HUES48 (cell line): ENCODE measurements at regions not wholly inside any gene's neighbourhood (a gene's known extent, or its start where the extent isn't known, plus 50 kb on each side); places are given as distances from the start of the nearest gene placed in this dataset.
"Not testable (repeated sequence)": the region's sequence is repeated elsewhere in the genome, so short reads cannot be mapped to it uniquely, and the experiment has no call there.

ENCODE experiments used
- H3K27ac ChIP-seq: one replicate; pipeline ENCODE4 v1.7.0; 2013; ENCODE audit warnings: low read depth, low read length, inconsistent platforms
- H3K27me3 ChIP-seq: 2 replicates; pipeline ENCODE4 v1.6.1; 2013; ENCODE audit warnings: mild to moderate bottlenecking, low read length; ENCODE audit not compliant: control insufficient read depth, insufficient read depth
- H3K36me3 ChIP-seq: 2 replicates; pipeline ENCODE4 v1.6.1; 2013; ENCODE audit warnings: low read length; ENCODE audit not compliant: control insufficient read depth, insufficient read depth
- H3K4me1 ChIP-seq: 2 replicates; pipeline ENCODE4 v1.6.1; 2013; ENCODE audit warnings: mild to moderate bottlenecking, low read length; ENCODE audit not compliant: control insufficient read depth, insufficient read depth
- H3K4me3 ChIP-seq: 2 replicates; pipeline ENCODE4 v1.5.1; 2013; ENCODE audit warnings: mild to moderate bottlenecking, low read depth, low read length
- H3K9ac ChIP-seq: 2 replicates; pipeline ENCODE4 v1.6.1; 2013; ENCODE audit warnings: mild to moderate bottlenecking, low read depth, low read length, moderate library complexity
- H3K9me3 ChIP-seq: 2 replicates; pipeline ENCODE4 v1.6.1; 2013; ENCODE audit warnings: low read length; ENCODE audit not compliant: control insufficient read depth, insufficient read depth

GRCh38 chr1:194073833-194074232, 887.4 kb upstream of the B3GALT2 start:
- no peaks in the 10 kb centered on the region for H3K27me3 ChIP-seq
- H3K36me3 ChIP-seq = no peaks in the 10 kb centered on the region
- no peaks in the 10 kb centered on the region for H3K4me1 ChIP-seq
- no peak overlapping the region for H3K27ac ChIP-seq
- H3K9ac ChIP-seq = no peak overlapping the region
- no peak overlapping the region for H3K4me3 ChIP-seq
- H3K9me3 ChIP-seq = no peaks in the 10 kb centered on the region

DNA sequence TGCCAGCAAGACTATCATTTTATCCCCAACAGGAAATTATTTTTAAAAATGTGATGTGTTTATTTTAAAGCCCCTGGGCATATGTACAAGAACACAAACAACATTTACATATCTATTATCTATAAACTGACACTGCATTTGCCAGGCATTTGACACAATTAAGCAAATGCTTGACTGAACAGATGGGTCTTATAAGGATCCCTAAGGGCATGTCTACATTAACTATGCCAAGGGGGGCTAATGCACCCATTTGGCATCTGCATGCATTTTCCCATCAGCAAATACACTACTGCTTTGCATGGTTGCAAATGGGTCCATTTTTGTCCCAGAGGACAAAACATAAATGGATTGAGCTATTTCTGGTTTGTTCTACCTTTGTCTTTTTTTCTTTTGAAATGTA, 884.8 kb upstream of the B3GALT2 start:
- Histone ChIP-seq H3K4me1 (no peaks in the 10 kb centered on the region), H3K9me3 (no peaks in the 10 kb centered on the region), H3K36me3 (no peaks in the 10 kb centered on the region), H3K27ac (no peak overlapping the region), H3K9ac (no peak overlapping the region), H3K4me3 (no peak overlapping the region), H3K27me3 (no peaks in the 10 kb centered on the region)

DNA sequence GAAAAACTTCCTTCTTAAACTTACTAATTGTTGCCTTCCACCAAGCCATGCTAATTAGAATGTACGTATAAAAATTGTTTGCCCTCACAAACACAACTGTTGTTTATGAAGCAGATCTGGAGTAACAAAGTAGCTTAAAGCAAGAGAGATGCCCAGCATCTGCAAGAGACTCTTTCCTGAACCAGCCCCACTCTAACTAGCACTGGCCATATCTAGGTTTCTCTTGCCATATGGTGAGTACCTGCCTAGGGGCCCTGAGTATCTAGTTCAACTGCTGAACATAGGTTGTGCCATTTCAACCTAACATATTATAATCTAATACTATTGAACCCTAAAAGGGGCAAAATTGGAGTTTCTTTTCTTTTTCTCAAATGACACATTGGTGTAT, 883.4 kb upstream of the B3GALT2 start:
- Histone ChIP-seq H3K27ac (no peak overlapping the region), H3K4me3 (no peak overlapping the region), H3K9me3 (no peaks in the 10 kb centered on the region), H3K36me3 (no peaks in the 10 kb centered on the region), H3K9ac (no peak overlapping the region), H3K27me3 (no peaks in the 10 kb centered on the region), H3K4me1 (no peaks in the 10 kb centered on the region)

DNA sequence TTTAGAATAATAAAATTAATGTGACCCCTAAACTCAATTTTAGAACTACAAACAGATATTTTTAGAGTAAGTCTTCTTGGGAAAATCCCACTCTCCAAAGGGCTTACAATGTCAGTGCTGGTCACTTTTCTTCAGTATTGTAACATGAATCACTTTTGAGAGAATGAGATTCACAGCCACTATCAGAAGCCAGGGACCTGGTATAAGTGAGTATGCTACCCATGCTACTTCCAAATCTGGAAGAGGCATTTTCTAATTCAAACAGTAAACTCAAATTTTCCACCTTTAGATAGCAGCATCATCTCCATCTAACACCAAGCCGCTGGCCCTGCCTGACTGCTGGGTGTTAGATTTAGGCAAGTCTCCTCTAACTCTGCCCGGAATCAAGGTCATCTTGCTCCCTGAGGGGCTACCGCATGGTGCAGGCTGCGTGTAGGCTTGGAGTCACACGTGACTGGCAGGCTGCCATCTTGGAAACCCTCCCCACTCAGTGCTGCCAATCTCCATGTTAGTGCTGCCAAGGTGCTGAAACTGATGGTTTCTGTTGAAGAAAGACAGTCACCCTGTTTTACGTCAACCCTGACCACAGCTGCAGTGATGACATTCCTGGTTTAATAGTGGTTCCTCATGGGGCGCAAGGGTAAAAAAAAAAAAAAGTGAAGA, 882.9 kb upstream of the B3GALT2 start:
- no peak overlapping the region for H3K4me3 ChIP-seq
- no peaks in the 10 kb centered on the region for H3K9me3 ChIP-seq
- H3K27ac ChIP-seq = no peak overlapping the region
- no peaks in the 10 kb centered on the region for H3K36me3 ChIP-seq
- H3K27me3 ChIP-seq = no peaks in the 10 kb centered on the region
- no peak overlapping the region for H3K9ac ChIP-seq
- H3K4me1 ChIP-seq = no peaks in the 10 kb centered on the region

- no peaks in the 10 kb centered on the region for H3K9me3 ChIP-seq
- no peak overlapping the region for H3K27ac ChIP-seq
- no peaks in the 10 kb centered on the region for H3K4me1 ChIP-seq
- no peak overlapping the region for H3K9ac ChIP-seq
- H3K4me3 ChIP-seq = no peak overlapping the region
- H3K27me3 ChIP-seq = no peaks in the 10 kb centered on the region
- no peaks in the 10 kb centered on the region for H3K36me3 ChIP-seq
Measured at GRCh38 chr1:194068446-194069167, 882.2 kb upstream of the B3GALT2 start.

GRCh38 chr1:194067772-194068171, 881.4 kb upstream of the B3GALT2 start:
- no peaks in the 10 kb centered on the region for H3K27me3 ChIP-seq
- no peak overlapping the region for H3K9ac ChIP-seq
- H3K36me3 ChIP-seq = no peaks in the 10 kb centered on the region
- H3K27ac ChIP-seq = no peak overlapping the region
- H3K4me1 ChIP-seq = no peaks in the 10 kb centered on the region
- H3K9me3 ChIP-seq = no peaks in the 10 kb centered on the region
- no peak overlapping the region for H3K4me3 ChIP-seq

GRCh38 chr1:194062962-194063361, 876.5 kb upstream of the B3GALT2 start:
- H3K4me1 ChIP-seq = no peaks in the 10 kb centered on the region
- no peaks in the 10 kb centered on the region for H3K36me3 ChIP-seq
- H3K27ac ChIP-seq = no peak overlapping the region
- H3K4me3 ChIP-seq = no peak overlapping the region
- H3K9ac ChIP-seq = no peak overlapping the region
- no peaks in the 10 kb centered on the region for H3K27me3 ChIP-seq
- no peaks in the 10 kb centered on the region; the same call in none of the 2 replicates for H3K9me3 ChIP-seq

DNA sequence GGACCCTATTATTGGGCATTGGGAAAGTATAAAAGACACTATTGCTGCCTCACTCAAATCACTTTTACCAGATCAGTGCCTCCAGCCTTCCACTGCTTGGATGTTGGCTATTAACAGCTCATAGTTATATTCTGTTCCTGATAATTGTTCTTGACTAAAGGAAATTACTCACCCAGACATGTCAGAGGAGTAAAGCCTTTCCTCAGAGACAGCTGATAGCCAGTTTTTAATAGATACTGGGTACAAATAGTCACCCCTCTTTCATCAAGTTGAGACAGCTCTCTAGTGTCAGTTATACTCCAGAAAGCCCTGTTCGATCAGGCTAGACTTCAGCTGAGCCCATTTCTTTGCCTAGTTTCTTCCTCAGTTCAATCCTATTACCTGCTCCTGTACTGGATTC, 876.1 kb upstream of the B3GALT2 start:
- H3K36me3 ChIP-seq = no peaks in the 10 kb centered on the region
- H3K9me3 ChIP-seq = no peaks in the 10 kb centered on the region; the same call in none of the 2 replicates
- no peaks in the 10 kb centered on the region for H3K27me3 ChIP-seq
- H3K4me3 ChIP-seq = no peak overlapping the region
- no peak overlapping the region for H3K27ac ChIP-seq
- H3K9ac ChIP-seq = no peak overlapping the region
- H3K4me1 ChIP-seq = no peaks in the 10 kb centered on the region

DNA sequence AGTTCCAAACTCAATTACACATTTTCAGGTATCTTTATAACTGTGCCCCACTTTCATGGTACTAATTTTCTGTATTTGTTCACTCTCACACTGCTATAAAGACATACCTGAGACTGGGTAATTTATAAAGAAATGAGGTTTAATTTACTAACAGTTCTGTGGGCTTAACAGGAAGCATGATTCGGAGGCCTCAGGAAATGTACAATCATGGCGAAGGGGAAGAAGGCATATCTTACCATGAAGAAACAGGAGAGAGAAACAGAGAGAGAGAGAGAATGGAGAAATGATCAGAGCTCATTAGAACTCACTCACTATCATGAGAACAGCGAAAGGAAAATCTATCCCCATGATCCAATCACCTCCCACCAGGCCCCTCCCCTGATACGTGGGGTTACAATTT, 874.1 kb upstream of the B3GALT2 start:
- Histone ChIP-seq H3K27ac (no peak overlapping the region), H3K4me1 (no peaks in the 10 kb centered on the region), H3K9me3 (no peaks in the 10 kb centered on the region; the same call in none of the 2 replicates), H3K9ac (no peak overlapping the region), H3K36me3 (no peaks in the 10 kb centered on the region), H3K4me3 (no peak overlapping the region), H3K27me3 (no peaks in the 10 kb centered on the region)

DNA sequence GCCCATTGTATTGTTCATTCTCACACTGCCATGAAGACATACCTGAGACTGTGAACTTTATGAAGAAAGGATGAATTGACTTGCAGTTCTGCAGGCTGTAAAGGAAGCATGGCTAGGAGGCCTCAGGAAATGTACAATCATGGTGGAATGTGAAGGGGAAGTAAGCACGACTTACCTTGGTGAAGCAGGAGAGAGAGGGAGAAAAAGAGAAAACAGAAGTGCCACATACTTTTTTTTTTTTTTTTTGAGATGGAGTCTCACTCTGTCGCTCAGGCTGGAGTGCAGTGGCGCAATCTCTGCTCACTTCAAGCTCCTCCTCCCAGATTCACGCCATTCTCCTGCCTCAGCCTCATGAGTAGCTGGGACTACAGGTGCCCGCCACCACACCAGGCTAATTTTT, 871.9 kb upstream of the B3GALT2 start:
- not testable (repeated sequence) for H3K9me3 ChIP-seq, H3K4me3 ChIP-seq, H3K9ac ChIP-seq, H3K36me3 ChIP-seq, H3K4me1 ChIP-seq, H3K27me3 ChIP-seq, H3K27ac ChIP-seq

DNA sequence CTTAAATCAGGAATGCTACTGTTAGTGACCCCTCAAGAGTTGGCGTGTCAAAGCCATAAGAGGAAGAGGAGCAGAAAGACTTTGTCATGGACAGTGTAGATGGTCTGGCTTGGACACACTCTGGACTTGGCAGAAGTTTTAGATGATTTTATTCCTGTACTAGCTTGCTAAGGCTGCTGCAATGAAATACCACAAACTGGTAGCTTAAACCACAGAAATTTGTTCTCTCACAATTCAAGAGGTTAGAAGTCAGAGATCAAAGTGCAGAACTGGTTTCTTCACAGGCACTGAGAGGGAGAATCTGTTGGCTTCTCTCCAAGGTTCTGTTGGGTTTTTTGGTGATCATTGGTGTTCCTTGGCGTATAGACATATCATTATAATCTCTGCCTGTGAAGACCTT, 869.8 kb upstream of the B3GALT2 start:
- H3K4me1 ChIP-seq = no peaks in the 10 kb centered on the region
- no peak overlapping the region for H3K9ac ChIP-seq
- no peak overlapping the region for H3K27ac ChIP-seq
- H3K4me3 ChIP-seq = no peak overlapping the region
- H3K36me3 ChIP-seq = no peaks in the 10 kb centered on the region
- no peaks in the 10 kb centered on the region; the same call in none of the 2 replicates for H3K9me3 ChIP-seq
- no peaks in the 10 kb centered on the region for H3K27me3 ChIP-seq
